T-helper 17 cell (primary cell): ENCODE measurements at regions not wholly inside any gene's neighbourhood (a gene's known extent, or its start where the extent isn't known, plus 50 kb on each side); places are given as distances from the start of the nearest gene placed in this dataset.
A peak's percentile ranks its signal among the peaks of the same experiment; 100 is the strongest.

Experiments
- ATAC-seq: fragments of 150-1000 bp; cut with Tn5 transposase; 2 replicates; pipeline ENCODE4 v1.10.0; 2021; ENCODE audit warnings: mild to moderate bottlenecking, moderate library complexity
- DNase-seq, 3 donors: peaks; one replicate each; pipeline versions ENCODE4 v3.0.0 to v3.0.0-alpha.2; 2020 to 2021
- H3K9me3 ChIP-seq: one replicate; pipeline ENCODE4 v1.7.0; 2013; ENCODE audit warnings: low read length, mild to moderate bottlenecking; ENCODE audit not compliant: control insufficient read depth, poor library complexity, severe bottlenecking
- H3K27ac Mint-ChIP-seq: one replicate; pipeline ENCODE4 v1.8.0; 2022; ENCODE audit warnings: mild to moderate bottlenecking, moderate library complexity, mixed read lengths
- H3K27me3 Mint-ChIP-seq: one replicate; pipeline ENCODE4 v1.8.0; 2022; ENCODE audit warnings: mixed read lengths
- H3K36me3 Mint-ChIP-seq: one replicate; pipeline ENCODE4 v1.8.0; 2022; ENCODE audit warnings: low read depth, mixed read lengths
- H3K4me1 Mint-ChIP-seq: one replicate; pipeline ENCODE4 v1.8.0; 2022; ENCODE audit warnings: mild to moderate bottlenecking, mixed read lengths
- H3K4me3 Mint-ChIP-seq: one replicate; pipeline ENCODE4 v1.8.0; 2022; ENCODE audit warnings: mild to moderate bottlenecking, moderate library complexity, mixed read lengths

GRCh38 chr3:46107682-46108081 lies 80.4 kb upstream of the XCR1 start:
- DNase-seq (no peak), ATAC-seq (no peak)
- Mint-ChIP-seq H3K27ac (no peak overlapping the region), H3K36me3 (no peaks in the 10 kb centered on the region), H3K4me1 (peaks cover 17% of the 10 kb centered on the region), H3K27me3 (no peaks in the 10 kb centered on the region), H3K4me3 (no peak overlapping the region)
- H3K9me3 ChIP-seq: no peaks in the 10 kb centered on the region

- no peak for ATAC-seq
- Mint-ChIP-seq H3K27ac (no peak overlapping the region), H3K4me3 (no peak overlapping the region), H3K27me3 (no peaks in the 10 kb centered on the region), H3K4me1 (peaks cover 16% of the 10 kb centered on the region), H3K36me3 (peaks cover 2% of the 10 kb centered on the region)
- H3K9me3 ChIP-seq: no peaks in the 10 kb centered on the region
- no peak for DNase-seq
These were observed 78.1 kb upstream of the XCR1 start for GRCh38 chr3:46105306-46105919.

- Mint-ChIP-seq H3K36me3 (peaks cover 2% of the 10 kb centered on the region), H3K27ac (no peak overlapping the region), H3K4me1 (peaks cover 18% of the 10 kb centered on the region), H3K27me3 (no peaks in the 10 kb centered on the region), H3K4me3 (no peak overlapping the region)
- ATAC-seq (no peak), DNase-seq (no peak)
- no peaks in the 10 kb centered on the region for H3K9me3 ChIP-seq
These were observed 77.4 kb upstream of the XCR1 start for GRCh38 chr3:46104706-46105105.

- H3K27ac Mint-ChIP-seq: no peak overlapping the region
- H3K36me3 Mint-ChIP-seq: peaks cover 2% of the 10 kb centered on the region
- no peak overlapping the region for H3K4me3 Mint-ChIP-seq
- H3K9me3 ChIP-seq: no peaks in the 10 kb centered on the region
- ATAC-seq (no peak), DNase-seq (no peak)
- peaks cover 25% of the 10 kb centered on the region for H3K4me1 Mint-ChIP-seq
- no peaks in the 10 kb centered on the region for H3K27me3 Mint-ChIP-seq
These were observed 75.5 kb upstream of the XCR1 start for GRCh38 chr3:46102780-46103130.

- Mint-ChIP-seq H3K27ac (no peak overlapping the region), H3K27me3 (no peaks in the 10 kb centered on the region), H3K4me3 (no peak overlapping the region), H3K36me3 (peaks cover 2% of the 10 kb centered on the region), H3K4me1 (peaks cover 28% of the 10 kb centered on the region)
- ATAC-seq (no peak), DNase-seq (no peak)
- H3K9me3 ChIP-seq: no peaks in the 10 kb centered on the region
These were observed 74.9 kb upstream of the XCR1 start for GRCh38 chr3:46102059-46102779.

- Mint-ChIP-seq H3K4me3 (no peak overlapping the region), H3K36me3 (peaks cover 2% of the 10 kb centered on the region), H3K4me1 (peaks cover 35% of the 10 kb centered on the region), H3K27me3 (no peaks in the 10 kb centered on the region), H3K27ac (no peak overlapping the region)
- no peak for ATAC-seq
- no peak for DNase-seq
- H3K9me3 ChIP-seq: no peaks in the 10 kb centered on the region
These were observed 73.5 kb upstream of the XCR1 start for GRCh38 chr3:46100812-46101211.

GRCh38 chr3:46098319-46098761 lies 71.1 kb upstream of the XCR1 start:
- Mint-ChIP-seq H3K36me3 (peaks cover 2% of the 10 kb centered on the region), H3K27me3 (no peaks in the 10 kb centered on the region), H3K27ac (peak overlapping the region; percentile 92), H3K4me3 (peak overlapping the region; percentile 59), H3K4me1 (peaks cover 30% of the 10 kb centered on the region)
- no peaks in the 10 kb centered on the region for H3K9me3 ChIP-seq
- DNase-seq: no peak
- peak; percentile 83 for ATAC-seq

- H3K27me3 Mint-ChIP-seq: no peaks in the 10 kb centered on the region
These were observed 70.5 kb upstream of the XCR1 start for GRCh38 chr3:46097691-46098241.

GRCh38 chr3:46096781-46097180 lies 69.5 kb upstream of the XCR1 start:
- no peak for ATAC-seq
- peak overlapping the region; percentile 92 for H3K27ac Mint-ChIP-seq
- DNase-seq: no peak
- peaks cover 32% of the 10 kb centered on the region for H3K4me1 Mint-ChIP-seq
- H3K27me3 Mint-ChIP-seq: no peaks in the 10 kb centered on the region
- no peak overlapping the region for H3K4me3 Mint-ChIP-seq
- peaks cover 2% of the 10 kb centered on the region for H3K36me3 Mint-ChIP-seq
- H3K9me3 ChIP-seq: no peaks in the 10 kb centered on the region

More at GRCh38 chr3:46097691-46098241, 70.5 kb upstream of the XCR1 start:
- peaks cover 2% of the 10 kb centered on the region for H3K36me3 Mint-ChIP-seq
- peaks cover 32% of the 10 kb centered on the region for H3K4me1 Mint-ChIP-seq
- H3K9me3 ChIP-seq: no peaks in the 10 kb centered on the region
- ATAC-seq (peak; percentile 44), DNase-seq (no peak)
- peak overlapping the region; percentile 92 for H3K27ac Mint-ChIP-seq
- H3K4me3 Mint-ChIP-seq: peak overlapping the region; percentile 28

GRCh38 chr3:46096336-46096735 lies 69.1 kb upstream of the XCR1 start:
- peaks cover 32% of the 10 kb centered on the region for H3K4me1 Mint-ChIP-seq
- no peak for ATAC-seq

GRCh38 chr3:46095307-46095706 lies 68.0 kb upstream of the XCR1 start:
- peak; percentile 51 for ATAC-seq

More at GRCh38 chr3:46096336-46096735, 69.1 kb upstream of the XCR1 start:
- DNase-seq: no peak
- Mint-ChIP-seq H3K27ac (peak overlapping the region; percentile 92), H3K36me3 (peaks cover 2% of the 10 kb centered on the region), H3K4me3 (no peak overlapping the region), H3K27me3 (no peaks in the 10 kb centered on the region)
- no peaks in the 10 kb centered on the region for H3K9me3 ChIP-seq

GRCh38 chr3:46094506-46094905 lies 67.2 kb upstream of the XCR1 start:
- Mint-ChIP-seq H3K4me1 (peaks cover 32% of the 10 kb centered on the region), H3K27me3 (no peaks in the 10 kb centered on the region), H3K36me3 (no peaks in the 10 kb centered on the region), H3K4me3 (no peak overlapping the region), H3K27ac (no peak overlapping the region)
- no peak for ATAC-seq
- no peaks in the 10 kb centered on the region for H3K9me3 ChIP-seq
- DNase-seq: no peak

More at GRCh38 chr3:46095307-46095706, 68.0 kb upstream of the XCR1 start:
- DNase-seq: no peak
- H3K4me1 Mint-ChIP-seq: peaks cover 33% of the 10 kb centered on the region
- H3K27me3 Mint-ChIP-seq: no peaks in the 10 kb centered on the region
- H3K27ac Mint-ChIP-seq: peak overlapping the region; percentile 92
- H3K36me3 Mint-ChIP-seq: no peaks in the 10 kb centered on the region
- no peak overlapping the region for H3K4me3 Mint-ChIP-seq
- no peaks in the 10 kb centered on the region for H3K9me3 ChIP-seq

GRCh38 chr3:46093966-46094365 lies 66.7 kb upstream of the XCR1 start:
- DNase-seq: no peak
- no peak overlapping the region for H3K27ac Mint-ChIP-seq
- no peak for ATAC-seq
- no peaks in the 10 kb centered on the region for H3K9me3 ChIP-seq
- no peaks in the 10 kb centered on the region for H3K27me3 Mint-ChIP-seq
- H3K4me3 Mint-ChIP-seq: no peak overlapping the region
- no peaks in the 10 kb centered on the region for H3K36me3 Mint-ChIP-seq
- peaks cover 27% of the 10 kb centered on the region for H3K4me1 Mint-ChIP-seq
